ENCODE measurements at regions not wholly inside any gene's neighbourhood (a gene's known extent, or its start where the extent isn't known, plus 50 kb on each side); places are given as distances from the start of the nearest gene placed in this dataset.

- Histone ChIP-seq H3K9me3 (ENCODE audit: low read depth) (no peaks in the 10 kb centered on the region), H3F3A (ENCODE audit: low read depth) (no peaks in the 10 kb centered on the region), H2AFZ (replicated peaks) (no peak overlapping the region), H3K9ac (no peak overlapping the region), H3K4me3 (no peak overlapping the region), H3K27ac (no peak overlapping the region), H3K36me3 (no peaks in the 10 kb centered on the region), H3K27me3 (no peaks in the 10 kb centered on the region), H3K79me2 (ENCODE audit: low read depth) (no peaks in the 10 kb centered on the region), H3K4me1 (no peaks in the 10 kb centered on the region), H4K20me1 (ENCODE audit: low read depth) (no peaks in the 10 kb centered on the region), H3K4me2 (no peak overlapping the region)
- Mint-ChIP-seq H3K36me3 (no peaks in the 10 kb centered on the region), H3K27ac (no peak overlapping the region), H3K27me3 (ENCODE audit: insufficient read depth, low read depth) (no peaks in the 10 kb centered on the region), H3K4me3 (no peak overlapping the region), H3K9me3 (peaks cover 7% of the 10 kb centered on the region), H3K4me1 (no peaks in the 10 kb centered on the region)
- DNase-seq (ENCODE audit: low spot score): no peak
- no peak for TF ChIP-seq CTCF (IDR thresholded peaks at IDR 0.05)
- no peak for TF ChIP-seq EZH2 (IDR thresholded peaks at IDR 0.05)
- no peak for TF ChIP-seq EZH2phosphoT487 (IDR thresholded peaks at IDR 0.05)
Observed at GRCh38 chr6:122165014-122165413, 234.4 kb upstream of the HSF2 start.

- H3K27me3 ChIP-seq: no peaks in the 10 kb centered on the region
- Mint-ChIP-seq H3K36me3 (no peaks in the 10 kb centered on the region), H3K9me3 (no peaks in the 10 kb centered on the region), H3K4me1 (no peaks in the 10 kb centered on the region), H3K27ac (no peak overlapping the region), H3K4me3 (no peak overlapping the region), H3K27me3 (ENCODE audit: insufficient read depth, low read depth) (no peaks in the 10 kb centered on the region)
- no peak overlapping the region for H3K9ac ChIP-seq
- H3K4me1 ChIP-seq: no peaks in the 10 kb centered on the region
- no peak overlapping the region for H3K27ac ChIP-seq
- no peaks in the 10 kb centered on the region for H3K9me3 ChIP-seq (ENCODE audit: low read depth)
- H3F3A ChIP-seq (ENCODE audit: low read depth): no peaks in the 10 kb centered on the region
- DNase-seq (ENCODE audit: low spot score): no peak
- H3K79me2 ChIP-seq (ENCODE audit: low read depth): no peaks in the 10 kb centered on the region
- no peak overlapping the region for H3K4me2 ChIP-seq
- no peak overlapping the region for H3K4me3 ChIP-seq
- H3K36me3 ChIP-seq: no peaks in the 10 kb centered on the region
- H4K20me1 ChIP-seq (ENCODE audit: low read depth): no peaks in the 10 kb centered on the region
- TF ChIP-seq CTCF (IDR thresholded peaks at IDR 0.05): no peak
- no peak for TF ChIP-seq EZH2 (IDR thresholded peaks at IDR 0.05)
- TF ChIP-seq EZH2phosphoT487 (IDR thresholded peaks at IDR 0.05): no peak
- H2AFZ ChIP-seq (replicated peaks): no peak overlapping the region
Observed at GRCh38 chr6:122170274-122170673, 229.2 kb upstream of the HSF2 start.

GRCh38 chr6:122178988-122179387 is 220.5 kb upstream of the HSF2 start:
- Histone ChIP-seq H3F3A (ENCODE audit: low read depth) (no peaks in the 10 kb centered on the region), H3K4me2 (no peak overlapping the region), H2AFZ (replicated peaks) (no peak overlapping the region), H3K4me1 (no peaks in the 10 kb centered on the region), H3K79me2 (ENCODE audit: low read depth) (no peaks in the 10 kb centered on the region), H3K9ac (no peak overlapping the region), H3K9me3 (ENCODE audit: low read depth) (no peaks in the 10 kb centered on the region), H3K27ac (no peak overlapping the region), H3K36me3 (no peaks in the 10 kb centered on the region), H4K20me1 (ENCODE audit: low read depth) (no peaks in the 10 kb centered on the region), H3K4me3 (no peak overlapping the region), H3K27me3 (no peaks in the 10 kb centered on the region)
- no peak overlapping the region for H3K4me3 Mint-ChIP-seq
- no peak for TF ChIP-seq EZH2 (IDR thresholded peaks at IDR 0.05)
- no peak for TF ChIP-seq CTCF (IDR thresholded peaks at IDR 0.05)
- no peak for TF ChIP-seq EZH2phosphoT487 (IDR thresholded peaks at IDR 0.05)
- no peaks in the 10 kb centered on the region for H3K9me3 Mint-ChIP-seq
- DNase-seq (ENCODE audit: low spot score): no peak
- H3K27me3 Mint-ChIP-seq (ENCODE audit: insufficient read depth, low read depth): no peaks in the 10 kb centered on the region
- peaks cover 9% of the 10 kb centered on the region for H3K4me1 Mint-ChIP-seq
- no peak overlapping the region for H3K27ac Mint-ChIP-seq
- no peaks in the 10 kb centered on the region for H3K36me3 Mint-ChIP-seq

GRCh38 chr6:122180132-122180531 is 219.3 kb upstream of the HSF2 start:
- Histone ChIP-seq H3K4me3 (no peak overlapping the region), H3K4me2 (no peak overlapping the region), H3K27me3 (no peaks in the 10 kb centered on the region), H4K20me1 (ENCODE audit: low read depth) (no peaks in the 10 kb centered on the region), H3F3A (ENCODE audit: low read depth) (no peaks in the 10 kb centered on the region), H3K4me1 (no peaks in the 10 kb centered on the region), H3K9ac (no peak overlapping the region), H3K79me2 (ENCODE audit: low read depth) (no peaks in the 10 kb centered on the region), H2AFZ (replicated peaks) (no peak overlapping the region), H3K36me3 (no peaks in the 10 kb centered on the region), H3K27ac (no peak overlapping the region), H3K9me3 (ENCODE audit: low read depth) (no peaks in the 10 kb centered on the region)
- no peaks in the 10 kb centered on the region for H3K27me3 Mint-ChIP-seq (ENCODE audit: insufficient read depth, low read depth)
- no peak overlapping the region for H3K27ac Mint-ChIP-seq
- DNase-seq (ENCODE audit: low spot score): peak; percentile 19
- no peaks in the 10 kb centered on the region for H3K36me3 Mint-ChIP-seq
- no peaks in the 10 kb centered on the region for H3K9me3 Mint-ChIP-seq
- no peak for TF ChIP-seq EZH2 (IDR thresholded peaks at IDR 0.05)
- peak; percentile 48 for TF ChIP-seq CTCF (IDR thresholded peaks at IDR 0.05)
- TF ChIP-seq EZH2phosphoT487 (IDR thresholded peaks at IDR 0.05): no peak
- peaks cover 9% of the 10 kb centered on the region for H3K4me1 Mint-ChIP-seq
- H3K4me3 Mint-ChIP-seq: no peak overlapping the region

All from neural progenitor cell (in vitro differentiated cells).